Stimulated activated CD4-positive, alpha-beta T cell treated with anti-CD3 and anti-CD28 coated beads, TNF-alpha, amount 100 ng/mL, for 24 hours (primary cell): ENCODE measurements at regions not wholly inside any gene's neighbourhood (a gene's known extent, or its start where the extent isn't known, plus 50 kb on each side); places are given as distances from the start of the nearest gene placed in this dataset.

ENCODE experiments used
- DNase-seq, 3 experiments: peaks; one replicate each; pipeline ENCODE4 v3.0.0-alpha.2; 2020; ENCODE audit warnings: low read depth in 3 of 3

- no peak for DNase-seq
Observed at GRCh38 chr3:31341130-31341529, 191.6 kb upstream of the STT3B start.

- DNase-seq = no peak
Observed at GRCh38 chr3:31343075-31343474, 189.7 kb upstream of the STT3B start.

GRCh38 chr3:31345581-31345980, 187.1 kb upstream of the STT3B start:
- DNase-seq = no peak

GRCh38 chr3:31346542-31346979, 186.2 kb upstream of the STT3B start:
- DNase-seq = no peak

- no peak for DNase-seq
Observed at GRCh38 chr3:31349001-31349748, 183.6 kb upstream of the STT3B start.

GRCh38 chr3:31350307-31350706, 182.4 kb upstream of the STT3B start:
- DNase-seq = no peak

GRCh38 chr3:31352331-31352730, 180.4 kb upstream of the STT3B start:
- DNase-seq = no peak

- no peak for DNase-seq
Observed at GRCh38 chr3:31353166-31353565, 179.6 kb upstream of the STT3B start.

- DNase-seq = no peak
Observed at GRCh38 chr3:31354373-31354772, 178.4 kb upstream of the STT3B start.

GRCh38 chr3:31355807-31356206, 176.9 kb upstream of the STT3B start:
- no peak for DNase-seq

GRCh38 chr3:31356941-31357340, 175.8 kb upstream of the STT3B start:
- DNase-seq = no peak

GRCh38 chr3:31357451-31357850, 175.3 kb upstream of the STT3B start:
- no peak for DNase-seq

- no peak for DNase-seq
Observed at GRCh38 chr3:31358473-31359070, 174.2 kb upstream of the STT3B start.

GRCh38 chr3:31361371-31362273, 171.1 kb upstream of the STT3B start:
- DNase-seq = no peak

- no peak for DNase-seq
Observed at GRCh38 chr3:31364188-31364587, 168.5 kb upstream of the STT3B start.

- no peak for DNase-seq
Observed at GRCh38 chr3:31364711-31365110, 168.0 kb upstream of the STT3B start.

GRCh38 chr3:31367518-31367917, 165.2 kb upstream of the STT3B start:
- no peak for DNase-seq

- DNase-seq = no peak
Observed at GRCh38 chr3:31369637-31370379, 162.9 kb upstream of the STT3B start.

- DNase-seq = no peak
Observed at GRCh38 chr3:31370380-31370666, 162.4 kb upstream of the STT3B start.

GRCh38 chr3:31370681-31371080, 162.0 kb upstream of the STT3B start:
- no peak for DNase-seq

- no peak for DNase-seq
Observed at GRCh38 chr3:31371484-31372177, 161.1 kb upstream of the STT3B start.
